IPS DF 4.7 (cell line): ENCODE measurements at regions not wholly inside any gene's neighbourhood (a gene's known extent, or its start where the extent isn't known, plus 50 kb on each side); places are given as distances from the start of the nearest gene placed in this dataset.

Source experiments
- DNase-seq: peaks from one replicate; pipeline ENCODE4 v3.0.0-alpha.2; 2013; ENCODE audit warnings: low spot score; ENCODE audit errors: extremely low read depth

DNA sequence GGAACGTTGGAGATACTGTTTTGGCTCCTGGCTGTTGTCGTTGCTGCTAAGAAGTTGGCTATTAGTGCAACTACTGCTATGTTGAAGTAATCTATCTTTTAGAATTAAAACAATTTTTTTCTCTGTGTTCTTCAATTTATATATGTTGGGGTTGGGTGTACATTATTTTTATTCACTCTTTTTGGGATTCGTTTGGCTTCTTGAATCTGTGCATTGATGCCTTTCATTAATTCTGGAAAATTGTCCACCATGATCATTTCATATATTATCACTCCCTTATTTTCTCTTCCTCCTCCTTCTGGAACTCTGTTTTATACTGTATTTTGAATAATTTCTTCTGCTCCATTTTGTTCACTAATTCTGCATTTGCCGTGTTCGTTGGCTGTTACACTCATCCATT lies 199.5 kb upstream of the PLET1 start:
- DNase-seq, result no peak

DNA sequence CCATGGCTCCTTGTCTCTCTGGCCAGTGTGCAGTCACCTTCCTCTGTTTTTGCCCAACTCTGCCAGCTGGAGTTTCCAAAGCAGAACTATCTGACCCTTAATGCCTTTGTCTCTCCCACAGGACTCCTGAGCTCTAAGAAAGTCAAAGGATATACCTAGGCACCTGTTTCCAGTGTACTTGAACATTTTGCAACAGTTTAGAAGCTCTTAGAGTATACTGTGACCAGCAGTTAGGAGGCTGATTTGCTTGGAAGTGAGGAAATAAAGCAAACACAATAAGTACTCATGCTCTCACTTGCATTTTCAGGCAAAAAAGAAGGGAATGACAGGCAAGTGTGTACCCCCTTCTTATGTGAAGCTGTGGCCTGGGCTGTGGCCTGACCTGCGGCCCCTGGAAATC lies 204.3 kb upstream of the PLET1 start:
- DNase-seq, result no peak

DNA sequence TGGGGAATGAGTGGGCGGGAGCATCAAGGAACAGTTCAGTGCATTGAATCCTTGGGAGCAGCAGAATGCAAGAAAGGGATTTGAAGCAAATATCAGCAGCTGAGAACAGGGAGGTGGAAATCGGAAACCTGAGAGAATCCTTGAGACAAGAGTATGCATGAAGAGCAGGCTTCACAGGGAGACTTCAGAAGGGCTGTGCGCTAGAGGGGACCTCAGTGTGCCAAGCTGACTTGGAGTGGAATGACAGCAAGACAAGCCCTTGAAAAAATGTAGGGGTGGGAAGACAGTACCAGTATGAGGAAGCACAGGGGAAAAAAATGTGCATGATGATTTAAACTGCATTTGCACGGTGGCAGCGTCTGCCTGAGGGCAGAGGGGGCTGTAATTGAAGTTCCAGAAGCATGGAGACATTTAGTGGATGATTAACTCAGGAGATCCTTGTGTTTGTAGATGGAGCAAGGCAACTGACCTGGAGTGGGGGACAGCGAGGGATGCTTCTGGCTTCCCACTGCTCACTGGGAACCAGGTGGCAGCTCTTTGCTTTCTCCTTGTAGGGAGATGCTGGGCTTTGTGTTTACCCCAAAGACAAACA lies 204.9 kb upstream of the PLET1 start:
- no peak for DNase-seq

DNA sequence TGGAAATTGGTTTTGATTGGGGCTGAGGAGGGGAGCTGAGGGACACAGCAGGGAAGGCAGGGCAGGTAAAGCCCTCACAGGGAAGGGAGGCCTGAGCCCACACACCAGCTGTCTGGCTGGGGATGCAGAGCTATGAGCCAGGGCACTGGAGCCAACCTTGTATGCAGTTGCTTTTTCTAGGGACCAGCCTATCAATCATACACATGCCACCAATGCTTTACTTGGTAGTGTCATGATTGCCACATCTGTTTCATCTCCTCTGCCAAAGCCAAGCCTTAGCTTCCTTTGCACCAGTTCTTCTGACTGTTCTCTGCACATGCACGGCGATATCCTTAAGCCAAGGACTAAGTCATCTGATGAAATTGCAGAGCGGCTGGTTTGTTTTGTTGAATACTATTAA lies 207.1 kb upstream of the PLET1 start:
- DNase-seq, result no peak

DNA sequence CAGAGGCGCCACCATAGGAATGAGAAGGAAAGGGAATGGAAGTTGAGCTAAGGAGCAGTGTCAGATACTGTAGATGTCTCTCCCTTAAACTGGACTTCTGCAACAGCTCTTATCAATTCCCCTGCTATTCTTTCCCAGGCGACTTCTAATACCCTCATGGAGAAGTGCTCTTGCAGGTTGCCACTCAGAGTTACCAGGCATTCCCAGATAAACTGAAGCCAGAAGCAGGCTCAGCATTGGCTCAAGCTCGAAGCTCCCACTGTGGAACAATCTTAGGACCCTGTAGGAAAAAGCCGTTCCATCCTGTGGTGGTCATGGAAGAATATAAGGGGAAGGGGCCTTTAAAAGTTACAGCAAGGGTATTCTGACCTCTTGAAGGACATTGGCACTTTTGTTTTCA lies 208.7 kb upstream of the PLET1 start:
- DNase-seq, result no peak

DNA sequence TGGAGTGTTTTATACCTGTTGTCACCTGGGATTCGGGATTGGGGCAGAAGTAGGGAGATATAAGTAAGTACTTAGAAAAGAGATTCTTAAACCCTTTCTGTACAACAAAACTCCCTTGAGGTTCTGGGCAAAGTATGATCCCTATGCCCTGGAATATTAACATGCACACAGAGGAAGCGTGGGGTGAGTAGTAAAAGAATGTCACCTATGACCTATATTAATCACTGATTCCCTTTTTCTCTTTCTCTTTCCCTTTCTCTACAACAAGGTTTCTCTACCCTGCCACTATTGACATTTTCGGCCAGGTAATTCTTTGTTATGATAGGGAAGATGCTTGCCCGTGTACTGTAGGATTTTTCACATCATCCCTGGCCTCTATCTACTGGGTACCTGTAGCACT lies 209.7 kb upstream of the PLET1 start:
- DNase-seq, result no peak

DNA sequence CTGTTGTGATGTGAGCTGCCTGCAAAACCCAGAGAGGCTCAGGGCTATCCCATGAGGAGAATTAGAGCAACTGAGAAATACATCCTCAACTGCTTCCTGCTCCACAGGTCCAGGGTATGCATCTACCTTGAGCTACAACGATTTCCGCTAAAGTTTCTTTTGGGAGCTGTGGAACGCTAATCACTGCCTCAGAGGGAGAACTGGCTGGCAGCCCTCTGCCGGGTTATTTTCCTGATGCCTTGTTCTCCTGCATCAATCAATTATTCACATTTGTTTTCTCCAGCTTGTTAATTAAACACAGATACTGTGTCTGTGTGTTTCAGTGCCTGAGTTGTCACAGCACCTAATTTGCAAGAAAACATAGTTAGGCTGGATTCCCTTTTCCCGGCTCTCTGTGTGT lies 211.1 kb upstream of the PLET1 start:
- no peak for DNase-seq

DNA sequence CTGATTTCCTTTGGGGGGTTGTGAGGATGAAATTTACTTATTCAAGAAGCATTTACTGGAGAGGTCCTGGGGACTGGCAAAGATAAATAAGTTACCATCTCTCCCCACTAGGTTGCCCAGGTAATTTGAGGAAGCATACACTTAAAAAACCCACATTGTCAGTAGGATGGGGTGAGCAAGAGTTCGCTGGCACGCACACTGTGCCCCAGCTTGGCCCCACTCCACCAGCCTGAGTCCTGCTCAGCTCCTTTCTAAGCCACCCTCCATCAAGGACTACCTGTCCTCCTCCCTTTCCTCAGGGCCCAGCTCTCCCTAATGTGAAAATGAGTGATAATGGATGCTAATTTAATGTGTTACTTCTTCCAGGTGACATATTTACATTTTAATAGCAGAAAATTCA lies 216.5 kb upstream of the PLET1 start:
- no peak for DNase-seq

DNA sequence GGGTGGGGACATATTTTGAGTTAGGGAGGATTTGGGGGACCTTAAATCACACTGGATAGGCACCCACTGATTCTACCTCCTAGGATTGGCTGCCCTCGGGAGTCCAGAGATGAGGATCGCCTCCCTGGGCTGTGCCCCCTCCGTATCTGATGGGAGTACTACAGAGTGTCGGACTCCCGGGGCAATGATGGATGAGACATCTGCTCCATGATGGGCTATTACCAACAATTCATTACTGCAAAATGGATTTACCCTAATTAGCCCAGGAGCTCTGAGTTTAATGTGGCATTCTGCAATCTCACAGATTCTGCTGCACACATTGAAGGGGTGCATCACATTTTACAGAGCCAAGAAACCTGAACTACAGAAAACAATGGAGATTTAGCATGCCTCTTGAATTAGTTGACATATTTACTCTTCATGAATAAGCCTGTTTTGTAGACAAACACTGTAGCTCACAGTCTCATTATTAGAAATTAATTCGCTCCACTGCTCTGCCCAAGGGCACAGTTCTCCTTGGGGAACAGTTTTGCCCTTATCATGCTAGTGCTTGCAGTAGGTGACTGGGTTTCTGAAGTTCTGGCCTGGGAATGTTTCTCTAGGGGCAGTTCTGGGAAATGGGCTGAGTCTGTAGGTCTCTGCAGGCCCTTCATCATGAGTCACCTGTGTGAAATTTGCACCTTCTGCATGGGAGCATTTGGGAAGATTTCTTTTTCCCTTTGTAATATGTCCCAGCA lies 217.1 kb upstream of the PLET1 start:
- DNase-seq, result no peak

DNA sequence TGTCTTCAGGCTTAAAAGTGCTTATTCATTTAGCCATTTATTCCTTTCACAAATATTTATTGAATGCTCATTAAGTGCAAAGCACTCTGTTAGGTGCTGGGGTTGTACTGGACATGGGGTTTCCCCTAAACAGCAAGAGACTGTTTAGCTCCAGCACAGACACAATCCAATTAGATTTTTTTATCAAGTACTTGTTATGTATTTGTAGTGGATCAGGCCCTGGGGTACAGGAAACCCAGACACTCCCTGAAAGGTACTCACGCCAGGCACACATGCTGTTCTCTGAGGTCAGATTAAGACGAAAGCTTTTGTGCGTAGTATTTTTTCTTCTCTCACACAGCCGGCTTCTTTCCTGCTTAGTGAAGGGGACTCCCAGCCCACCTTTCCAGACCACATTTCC lies 218.1 kb upstream of the PLET1 start:
- no peak for DNase-seq

DNA sequence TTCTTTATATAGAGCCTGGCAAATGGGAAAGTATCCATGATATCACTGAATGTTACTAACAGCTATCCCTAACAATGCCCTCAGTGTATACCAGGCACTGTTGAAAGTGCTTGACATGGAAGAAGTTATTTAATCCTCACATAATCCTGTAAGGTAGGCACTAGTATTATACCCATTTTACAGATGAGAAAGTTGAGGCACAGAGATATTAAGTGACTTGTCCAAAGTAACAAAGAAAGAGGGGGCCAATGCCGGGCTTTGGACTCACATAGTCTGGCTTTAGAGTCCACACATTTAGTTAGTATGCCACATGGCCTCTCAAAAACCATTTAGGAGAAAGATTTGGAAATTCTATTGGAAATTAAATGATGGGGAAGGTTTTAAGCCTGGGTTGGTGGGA lies 220.8 kb upstream of the PLET1 start:
- no peak for DNase-seq

DNA sequence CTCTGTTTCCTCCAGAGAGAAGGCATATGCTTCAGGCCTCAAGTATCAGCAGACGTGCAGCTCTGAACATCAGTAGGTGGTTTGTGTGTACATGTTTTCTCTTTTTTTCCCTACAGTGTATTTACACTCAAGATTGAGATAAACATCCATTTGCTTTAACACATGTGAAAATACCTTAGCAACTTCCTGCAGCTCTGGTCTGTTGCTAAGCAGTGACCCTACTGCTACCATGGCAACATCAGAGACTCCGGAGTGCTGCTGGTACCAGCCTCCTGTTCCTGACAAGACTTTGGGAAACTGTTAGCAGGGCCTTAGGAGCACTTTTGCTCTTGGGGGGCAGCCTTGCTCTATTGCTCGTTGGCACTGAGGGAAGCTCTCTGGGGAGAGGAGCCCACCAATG lies 221.2 kb upstream of the PLET1 start:
- DNase-seq, result no peak

DNA sequence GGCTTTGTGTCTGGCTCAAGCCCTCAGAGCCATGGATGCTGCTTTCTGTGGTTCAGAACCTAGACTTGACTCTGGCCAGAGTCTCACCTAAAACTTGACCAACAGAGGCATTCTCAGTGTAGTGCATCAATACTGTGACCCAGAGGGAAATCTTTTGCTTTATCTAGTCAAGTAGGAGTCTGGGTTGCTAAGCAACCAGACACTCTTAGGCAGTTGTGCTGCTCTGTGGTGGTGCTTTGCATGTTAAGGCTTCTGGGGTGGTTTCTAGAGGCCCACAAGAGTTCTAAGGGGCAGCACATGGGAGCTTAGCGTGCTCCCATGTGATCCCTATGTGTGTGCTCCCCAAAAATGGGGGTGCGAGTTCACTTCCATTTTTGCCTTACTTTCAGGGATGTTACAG lies 224.6 kb upstream of the PLET1 start:
- DNase-seq, result no peak

DNA sequence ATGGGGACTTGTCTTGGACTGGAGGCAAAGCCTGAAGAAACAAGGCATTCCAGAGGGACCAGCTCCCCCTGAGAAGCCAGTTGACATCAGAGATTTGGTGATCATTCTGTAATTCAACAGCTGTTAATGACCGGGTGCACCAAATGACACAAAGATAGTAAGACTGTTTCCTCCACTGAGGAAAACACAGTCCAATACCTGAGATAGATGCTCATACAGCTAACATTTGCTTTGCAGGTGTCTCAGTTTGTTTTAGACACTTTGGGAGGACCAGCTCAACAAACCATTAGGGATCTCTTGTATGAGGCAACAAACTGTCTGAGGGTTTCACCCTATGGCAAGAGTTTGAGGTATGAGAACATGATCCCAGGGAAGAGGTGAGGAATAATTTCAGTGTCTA lies 237.2 kb upstream of the PLET1 start:
- DNase-seq, result no peak

DNA sequence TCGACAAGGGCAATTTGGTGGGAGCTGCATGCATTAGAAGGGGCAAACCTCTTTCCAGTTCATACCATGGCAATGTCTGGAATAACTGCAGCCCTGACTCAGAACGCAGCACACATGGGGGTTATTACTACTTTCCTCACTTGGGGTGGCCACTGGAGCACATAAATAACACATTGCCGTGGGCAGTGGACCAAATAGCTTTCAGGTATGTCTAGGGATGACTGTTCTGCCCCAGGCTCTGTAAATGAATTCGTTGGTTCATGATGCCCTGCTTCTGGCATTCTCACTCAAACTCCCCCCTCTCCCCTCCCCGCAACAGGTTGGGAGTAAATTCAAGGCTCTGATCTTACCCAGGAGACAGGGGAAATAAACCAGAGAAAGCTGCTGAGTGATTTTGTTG lies 238.0 kb upstream of the PLET1 start:
- DNase-seq, result no peak

DNA sequence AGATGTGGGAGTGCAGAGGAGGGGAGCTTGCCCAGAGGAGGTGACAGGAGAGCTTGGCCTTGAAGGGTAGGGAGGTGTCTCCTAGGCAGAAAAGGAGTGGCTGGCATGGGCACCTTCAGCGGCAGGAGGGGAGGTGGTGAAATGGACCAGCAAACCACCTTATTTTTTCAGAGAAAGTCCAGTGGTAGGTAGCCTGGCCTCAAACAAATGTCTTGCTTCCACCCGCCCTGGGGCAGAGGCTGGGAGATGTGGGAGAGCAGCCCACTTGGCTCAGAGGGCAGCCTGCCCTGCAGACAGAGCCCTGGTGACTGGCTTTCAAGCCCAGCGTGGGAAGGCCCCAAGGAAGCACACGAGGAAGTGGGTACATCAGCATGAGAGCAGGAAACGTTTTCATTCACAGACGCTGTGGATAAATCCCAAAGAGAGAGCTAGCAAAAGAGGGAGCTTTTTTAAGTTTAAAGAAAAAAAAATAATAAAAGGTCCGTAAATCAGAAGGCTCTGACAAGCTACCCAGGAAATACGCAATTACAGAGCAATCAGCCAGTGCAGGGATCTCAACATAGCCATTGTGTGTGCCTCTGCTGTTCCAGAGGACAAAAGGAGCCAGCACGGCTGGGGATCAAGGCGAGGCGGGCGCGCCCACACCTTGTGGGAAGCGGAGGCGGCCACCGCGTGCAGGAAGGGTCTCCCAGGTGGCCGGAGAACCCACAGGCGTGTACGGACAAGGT lies 238.7 kb upstream of the PLET1 start:
- DNase-seq, result no peak

DNA sequence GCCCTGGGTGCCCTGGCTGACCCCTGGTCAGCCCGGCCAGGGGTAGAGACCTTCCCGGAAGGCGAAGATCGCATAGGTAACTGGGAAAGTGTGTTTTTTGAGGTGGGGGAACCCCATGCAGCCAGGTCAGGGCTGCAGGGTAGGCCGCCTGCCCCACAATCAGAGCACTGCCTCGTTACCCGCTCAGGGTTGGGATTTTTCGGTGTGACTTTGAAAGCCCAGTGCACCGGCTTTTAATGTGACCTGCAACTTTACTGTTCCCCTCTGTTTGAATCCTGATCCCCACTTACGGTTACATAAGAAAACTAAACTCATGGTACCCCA lies 239.2 kb upstream of the PLET1 start:
- DNase-seq, result no peak

DNA sequence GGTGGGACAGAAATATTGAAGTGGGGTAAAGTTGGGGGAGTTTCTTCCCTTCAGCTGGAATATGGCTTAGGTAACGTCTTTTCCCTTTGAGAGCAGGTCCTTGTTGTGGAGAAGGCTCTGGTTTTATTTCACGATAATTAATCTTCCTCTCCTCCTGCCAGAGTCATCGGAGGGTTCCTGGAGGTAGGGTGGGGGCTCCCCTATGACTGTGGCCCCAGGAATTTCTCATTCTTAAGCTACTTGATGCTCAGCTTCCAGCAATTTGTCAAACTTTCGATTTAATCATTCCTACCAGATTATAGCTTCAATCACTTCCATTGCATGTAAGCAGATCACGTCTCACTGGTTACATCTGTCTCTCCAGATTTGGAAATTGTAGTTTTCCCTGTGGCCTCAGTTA lies 242.8 kb upstream of the PLET1 start:
- no peak for DNase-seq

DNA sequence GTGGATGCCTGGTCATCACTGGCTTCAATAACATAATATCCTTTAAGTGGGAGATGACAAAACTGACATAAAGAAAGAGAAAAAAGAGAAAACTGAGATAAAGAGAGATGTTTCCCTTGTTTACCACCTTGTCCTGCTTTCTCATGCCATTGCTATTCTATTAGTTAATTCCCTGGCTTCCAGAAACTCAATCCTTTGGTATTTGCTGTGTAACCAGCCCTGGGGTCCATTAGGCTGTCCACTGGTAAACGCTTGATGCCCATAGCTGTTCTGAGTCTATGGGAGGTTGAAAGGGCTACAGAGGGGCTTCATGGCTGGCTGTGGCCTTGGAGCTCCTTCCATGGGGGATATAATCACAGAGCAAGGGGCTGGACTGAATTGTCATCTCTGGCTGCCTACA lies 243.4 kb upstream of the PLET1 start:
- no peak for DNase-seq

DNA sequence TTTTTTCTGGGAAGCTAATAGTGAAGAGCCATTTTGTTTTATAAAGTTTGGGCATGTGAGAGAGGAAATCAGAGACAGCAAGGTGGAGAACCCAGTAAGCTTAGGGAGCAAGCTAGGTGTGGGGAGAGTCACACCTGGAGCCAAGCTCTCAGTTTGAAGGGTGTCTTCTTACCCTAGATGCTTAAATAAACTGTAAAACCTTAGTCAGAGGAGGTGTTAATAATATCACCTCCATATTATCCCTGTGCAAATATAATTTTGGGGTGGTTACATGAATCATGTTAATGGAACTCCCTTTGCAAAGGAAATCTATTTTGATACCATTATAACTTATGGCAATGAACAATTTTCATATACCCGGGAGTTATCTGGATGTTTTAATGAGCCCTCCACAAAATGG lies 246.2 kb upstream of the PLET1 start:
- no peak for DNase-seq

DNA sequence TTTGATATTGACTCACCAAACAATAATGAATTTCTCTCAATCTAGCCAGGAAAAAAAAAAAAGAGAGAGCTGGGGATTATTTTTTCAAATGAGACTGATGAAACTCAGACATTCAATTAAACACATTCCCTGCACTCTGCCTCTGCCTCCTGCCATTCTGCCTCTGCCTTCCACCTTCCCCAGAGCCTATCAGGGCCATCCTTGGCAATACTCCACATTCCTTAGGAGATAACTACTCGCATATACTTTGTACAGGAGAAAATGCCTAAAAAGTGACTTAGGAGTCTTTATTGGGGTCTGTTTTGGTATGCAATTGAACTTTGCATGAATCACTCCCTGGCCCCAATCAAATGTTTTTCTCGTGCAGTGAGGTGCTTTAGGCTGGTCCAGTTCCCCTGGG lies 246.6 kb upstream of the PLET1 start:
- no peak for DNase-seq

DNA sequence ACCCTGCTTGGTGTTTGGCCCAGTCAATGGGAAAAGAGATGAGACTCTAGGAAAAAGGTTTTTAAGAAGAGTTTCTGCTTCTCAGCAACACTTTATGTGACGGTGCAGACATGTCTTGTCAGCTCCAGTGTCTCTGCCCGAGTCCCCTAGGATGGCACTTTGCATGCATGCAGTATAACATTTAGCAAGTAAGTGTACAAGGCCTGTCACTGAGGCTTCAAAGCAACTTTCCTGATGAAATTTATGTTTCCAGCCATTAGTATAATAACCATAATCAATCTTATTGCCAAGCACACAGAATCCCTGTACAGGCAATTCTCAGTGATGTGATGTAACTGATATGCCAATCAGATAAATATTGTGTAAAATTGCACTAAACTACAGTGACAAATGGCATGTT lies 248.1 kb upstream of the PLET1 start:
- no peak for DNase-seq

DNA sequence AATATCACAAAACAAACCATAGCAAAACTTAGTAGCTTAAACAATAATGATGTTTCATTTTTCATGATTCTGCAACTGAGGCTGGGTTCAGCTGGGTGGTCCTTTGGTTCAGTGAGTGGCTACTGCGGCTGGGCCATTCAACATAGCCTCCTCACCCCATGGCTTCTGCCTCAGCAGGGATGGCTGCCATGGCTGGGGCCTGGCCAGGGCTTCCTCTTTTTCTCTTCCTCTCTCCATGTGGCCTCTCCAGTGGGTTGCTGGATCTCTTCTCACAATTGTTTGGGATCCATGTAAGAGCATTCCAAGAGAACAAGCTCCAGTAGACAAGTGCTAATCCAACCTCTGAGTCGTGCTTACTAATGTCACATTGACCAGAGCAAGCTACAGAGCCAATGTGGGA lies 248.6 kb upstream of the PLET1 start:
- no peak for DNase-seq
